ENCODE measurements at regions not wholly inside any gene's neighbourhood (a gene's known extent, or its start where the extent isn't known, plus 50 kb on each side); places are given as distances from the start of the nearest gene placed in this dataset.
"Not testable (repeated sequence)": the region's sequence is repeated elsewhere in the genome, so short reads cannot be mapped to it uniquely, and the experiment has no call there.

- no peak for DNase-seq
Measured at GRCh38 chr5:105218018-105218417, 1655.4 kb upstream of the NUDT12 start.

DNA sequence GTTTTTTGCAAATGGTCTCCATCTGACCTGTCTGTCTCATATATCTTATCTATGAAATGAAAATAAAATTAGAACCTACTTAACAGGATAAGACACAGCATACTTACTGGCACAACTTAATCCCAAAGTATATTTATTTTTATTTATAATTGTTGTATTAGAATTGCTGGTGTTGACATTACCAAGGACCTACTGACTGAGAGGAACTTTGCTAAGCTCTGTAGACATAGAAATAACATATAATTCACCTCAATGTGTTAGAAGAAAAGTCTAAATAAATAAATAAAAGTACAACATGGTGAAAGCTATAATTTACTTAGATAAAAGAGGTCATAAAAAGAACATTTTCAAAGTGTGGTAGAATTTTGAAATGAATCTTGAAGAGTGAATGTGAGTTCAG is 1650.5 kb upstream of the NUDT12 start:
- no peak for DNase-seq

DNA sequence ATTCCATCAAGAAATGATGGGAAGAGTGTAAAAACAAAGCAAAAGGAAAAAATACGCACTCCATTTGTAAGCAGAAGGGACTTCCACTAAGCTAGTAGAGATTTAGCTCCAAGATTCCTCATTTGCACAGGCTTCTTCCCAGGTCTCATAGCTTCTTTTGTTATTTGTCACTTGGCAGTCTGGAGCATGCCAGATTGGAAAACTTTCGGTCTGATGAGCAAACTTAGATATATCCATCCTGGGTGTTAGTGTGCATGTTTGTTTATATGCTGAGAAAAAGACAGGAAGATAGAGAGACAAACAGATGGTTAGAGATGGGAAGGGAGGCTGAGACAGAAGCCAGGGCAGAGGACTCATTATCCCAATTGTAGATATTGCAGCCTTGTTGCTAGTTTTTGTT is 1644.5 kb upstream of the NUDT12 start:
- no peak for DNase-seq

- no peak for DNase-seq
Measured at GRCh38 chr5:105197531-105197930, 1634.9 kb upstream of the NUDT12 start.

DNA sequence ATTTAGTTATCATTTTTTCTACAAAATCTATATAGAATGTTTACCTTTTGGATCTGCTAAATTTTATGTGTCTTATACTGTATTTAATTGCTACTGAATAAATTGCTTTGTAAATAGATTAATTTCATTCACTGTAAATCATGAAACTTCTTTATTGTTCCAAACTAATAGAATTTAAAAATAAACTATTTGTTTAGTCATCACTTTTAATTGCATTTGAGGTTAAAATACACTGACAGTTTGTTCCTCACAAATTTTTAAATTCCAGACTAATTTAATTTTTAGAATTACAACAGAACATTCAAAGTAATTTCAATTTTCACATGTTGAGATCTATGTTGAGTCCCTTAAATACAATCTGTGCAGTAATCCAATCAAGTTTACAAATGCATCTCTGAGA is 1633.2 kb upstream of the NUDT12 start:
- DNase-seq = no peak

DNA sequence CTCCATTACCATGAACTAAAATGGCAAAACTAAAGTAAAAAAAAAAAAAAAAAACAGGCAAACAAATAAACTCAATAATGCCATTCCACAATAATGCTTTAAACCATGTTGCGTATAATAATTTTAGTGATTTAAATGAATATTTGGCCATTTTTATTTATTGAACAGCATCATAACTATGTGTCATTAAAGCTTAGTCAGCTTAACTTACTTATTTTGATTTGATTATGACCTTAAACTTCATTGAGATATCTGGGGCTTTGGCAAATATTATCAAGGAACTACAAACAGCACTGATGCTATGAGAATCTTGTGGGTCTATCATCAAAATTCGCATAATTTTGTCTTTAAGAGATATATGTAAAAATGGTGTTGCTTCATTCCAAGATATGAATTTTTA is 1610.3 kb upstream of the NUDT12 start:
- no peak for DNase-seq

DNA sequence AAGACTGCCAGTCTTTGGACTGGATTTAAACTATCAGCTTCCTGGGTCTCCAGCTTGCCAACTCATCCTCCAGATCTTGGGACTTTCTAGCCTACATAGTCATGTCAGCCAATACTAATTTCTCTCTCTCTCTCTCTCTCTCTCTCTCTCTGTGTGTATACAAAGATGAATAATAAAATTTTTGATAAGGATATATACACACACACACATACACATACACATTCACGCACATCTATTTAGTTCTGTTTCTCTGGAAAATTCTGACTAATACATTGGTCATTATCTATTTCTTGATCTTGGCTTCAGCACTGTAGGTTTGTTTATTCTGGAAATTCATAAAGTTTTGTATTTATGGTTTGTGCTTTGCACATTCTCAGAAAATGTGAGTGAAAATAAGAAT is 1606.2 kb upstream of the NUDT12 start:
- no peak for DNase-seq

GRCh38 chr5:105167092-105167491 is 1604.5 kb upstream of the NUDT12 start:
- no peak for DNase-seq

DNA sequence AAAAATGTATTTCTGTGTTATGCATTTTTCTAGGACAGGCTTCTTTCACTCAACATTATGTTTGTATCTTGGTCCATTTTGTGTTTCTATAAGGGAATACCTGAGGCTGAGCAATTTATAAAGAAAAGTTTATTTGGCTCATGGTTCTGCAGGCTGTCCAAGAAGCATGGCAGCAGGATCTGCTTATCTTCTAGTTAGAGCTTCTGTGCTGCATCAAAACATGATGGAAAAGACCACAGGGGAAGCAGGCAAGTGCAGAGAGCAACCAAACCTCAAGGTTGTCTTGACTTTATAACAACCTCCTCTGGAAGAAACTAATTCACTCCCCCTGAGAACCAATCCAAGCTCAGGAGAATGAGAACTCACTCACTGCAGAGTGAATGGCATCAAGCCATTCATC is 1601.0 kb upstream of the NUDT12 start:
- DNase-seq = no peak

DNA sequence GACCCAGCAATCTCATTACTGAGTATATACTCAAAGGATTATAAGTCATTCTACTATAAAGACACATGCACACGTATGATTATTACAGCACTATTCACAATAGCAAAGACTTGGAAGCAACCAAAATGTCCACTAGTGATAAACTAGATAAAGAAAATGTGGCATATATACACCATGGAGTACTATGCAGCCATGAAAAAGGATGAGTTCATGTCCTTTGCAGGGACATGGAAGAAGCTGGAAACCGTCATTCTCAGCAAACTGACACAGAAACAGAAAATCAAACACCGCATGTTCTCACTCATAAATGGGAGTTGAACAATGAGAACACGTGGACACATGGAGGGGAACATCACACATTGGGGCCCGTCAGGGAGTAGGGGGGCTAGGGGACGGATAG is 1600.0 kb upstream of the NUDT12 start:
- DNase-seq = not testable (repeated sequence)

- DNase-seq = no peak
Measured at GRCh38 chr5:105158526-105158925, 1595.9 kb upstream of the NUDT12 start.

DNA sequence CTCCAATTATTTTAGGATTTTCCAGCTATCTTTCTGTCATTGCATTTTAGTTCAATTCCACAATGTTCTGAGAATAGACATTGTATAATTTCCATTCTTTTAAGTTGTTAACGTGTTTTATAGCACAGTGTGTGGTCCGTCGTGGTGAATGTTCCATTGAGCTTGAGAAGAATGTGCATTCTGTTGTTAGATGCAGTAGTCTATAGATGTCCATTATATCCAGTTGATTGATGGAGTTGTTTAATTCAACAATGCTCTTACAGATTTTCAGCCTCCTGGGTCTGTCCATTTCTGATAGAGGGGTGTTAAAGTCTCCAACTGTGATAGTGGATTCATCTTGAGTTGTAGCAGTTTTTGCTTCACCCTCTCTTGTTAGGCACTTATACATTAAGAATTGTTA is 1587.7 kb upstream of the NUDT12 start:
- no peak for DNase-seq

DNA sequence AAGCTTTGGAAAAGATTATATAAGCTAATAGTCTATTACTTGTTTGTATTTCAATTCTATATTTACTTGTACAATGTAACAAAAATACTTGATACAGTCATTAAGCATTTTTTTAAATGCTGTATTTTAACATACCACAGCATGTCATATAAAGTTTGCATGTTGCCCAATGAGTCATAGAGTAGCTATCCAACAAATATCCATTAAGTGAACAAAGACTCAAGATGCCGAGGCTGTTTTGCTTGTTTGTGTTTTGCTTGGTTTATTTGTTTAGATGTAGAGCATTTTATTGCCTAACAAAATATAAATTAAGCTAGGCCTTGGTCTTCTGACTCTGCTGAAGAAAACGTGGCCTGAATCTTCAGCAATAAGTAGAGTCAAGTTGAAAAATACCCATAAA is 1584.3 kb upstream of the NUDT12 start:
- DNase-seq = no peak

DNA sequence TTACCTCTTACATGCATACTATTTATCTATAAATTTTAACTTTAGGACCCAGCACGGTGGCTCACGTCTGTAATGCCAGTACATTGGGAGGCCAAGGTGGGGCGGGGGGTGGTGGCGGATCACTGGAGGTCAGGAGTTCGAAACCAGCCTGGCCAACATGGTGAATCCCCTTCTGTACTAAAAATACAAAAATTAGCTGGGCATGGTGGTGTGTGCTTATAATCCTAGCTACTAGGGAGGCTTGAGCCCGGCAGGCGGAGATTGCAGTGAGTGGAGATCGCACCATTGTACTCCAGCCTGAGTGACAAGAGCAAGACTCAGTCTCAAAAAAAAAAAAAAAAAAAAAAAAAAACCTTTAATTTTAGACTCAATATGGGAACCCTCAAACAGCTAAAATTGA is 1582.6 kb upstream of the NUDT12 start:
- no peak for DNase-seq

- DNase-seq = no peak
Measured at GRCh38 chr5:105134328-105134727, 1571.7 kb upstream of the NUDT12 start.

GRCh38 chr5:105133087-105133486 is 1570.5 kb upstream of the NUDT12 start:
- DNase-seq = no peak

DNA sequence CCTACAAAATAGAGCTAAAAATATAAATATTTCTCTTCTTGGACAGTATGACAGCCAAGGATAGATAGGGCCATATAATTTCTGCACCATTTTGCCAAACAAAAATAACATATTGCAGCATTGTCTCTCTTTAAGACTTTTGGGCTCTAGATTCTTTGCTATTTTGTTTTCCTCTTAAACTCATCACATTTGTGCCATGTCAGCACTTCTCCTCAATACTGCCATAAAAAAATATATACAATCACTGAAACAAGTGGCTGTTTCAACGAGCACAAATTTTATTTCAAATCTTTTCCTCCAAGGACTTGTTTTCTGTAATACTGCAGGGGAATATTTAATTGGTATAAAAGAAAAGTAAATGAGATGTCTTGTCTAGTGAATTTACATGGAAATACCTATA is 1570.0 kb upstream of the NUDT12 start:
- no peak for DNase-seq

- DNase-seq = no peak
Measured at GRCh38 chr5:105131045-105131444, 1568.5 kb upstream of the NUDT12 start.

- no peak for DNase-seq
Measured at GRCh38 chr5:105101577-105101976, 1539.0 kb upstream of the NUDT12 start.

DNA sequence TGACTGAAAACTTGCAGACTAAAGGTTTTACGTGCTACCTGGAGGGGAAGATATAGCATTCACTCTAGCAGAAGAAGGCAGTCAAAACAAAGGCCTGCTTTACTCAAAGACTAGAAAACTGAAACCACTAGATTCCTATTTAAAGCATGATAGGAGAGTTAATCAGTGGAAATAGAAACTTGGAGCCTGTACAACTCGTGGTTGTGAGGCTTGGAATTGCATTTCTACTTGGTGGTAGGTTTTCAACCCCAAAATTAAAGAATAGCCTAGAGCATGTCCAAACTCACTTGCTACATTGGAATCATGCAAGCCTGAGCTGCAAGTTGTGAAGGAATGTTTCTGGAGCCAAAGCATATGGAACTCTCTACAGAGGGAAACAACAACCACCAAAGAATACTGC is 1526.4 kb upstream of the NUDT12 start:
- DNase-seq = no peak

GRCh38 chr5:105088102-105088501 is 1525.5 kb upstream of the NUDT12 start:
- DNase-seq = no peak

GRCh38 chr5:105057893-105058292 is 1495.3 kb upstream of the NUDT12 start:
- no peak for DNase-seq

DNA sequence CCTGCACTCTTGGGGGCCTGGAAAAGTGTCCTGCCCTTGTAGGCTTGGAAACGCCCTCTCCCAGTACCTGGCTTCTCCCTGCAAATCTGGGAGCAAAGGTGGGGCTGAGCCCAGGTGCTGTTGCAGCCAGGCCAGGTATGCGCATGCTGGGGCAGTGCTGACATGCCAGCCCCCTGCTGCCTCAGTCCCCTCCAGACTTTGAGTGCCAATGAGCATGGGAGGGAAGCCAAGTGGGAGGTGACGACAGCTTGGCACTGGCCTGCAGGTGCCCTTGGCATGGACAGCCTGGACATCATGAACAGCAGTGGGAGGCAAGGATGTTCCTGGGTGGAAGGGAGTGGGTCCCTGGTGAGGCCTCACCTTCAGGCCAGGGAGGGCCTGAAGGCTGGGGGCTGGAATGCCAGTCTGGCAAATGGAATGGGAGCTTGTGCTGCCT is 1494.4 kb upstream of the NUDT12 start:
- DNase-seq = no peak

GRCh38 chr5:105054406-105054805 is 1491.8 kb upstream of the NUDT12 start:
- DNase-seq = no peak

DNA sequence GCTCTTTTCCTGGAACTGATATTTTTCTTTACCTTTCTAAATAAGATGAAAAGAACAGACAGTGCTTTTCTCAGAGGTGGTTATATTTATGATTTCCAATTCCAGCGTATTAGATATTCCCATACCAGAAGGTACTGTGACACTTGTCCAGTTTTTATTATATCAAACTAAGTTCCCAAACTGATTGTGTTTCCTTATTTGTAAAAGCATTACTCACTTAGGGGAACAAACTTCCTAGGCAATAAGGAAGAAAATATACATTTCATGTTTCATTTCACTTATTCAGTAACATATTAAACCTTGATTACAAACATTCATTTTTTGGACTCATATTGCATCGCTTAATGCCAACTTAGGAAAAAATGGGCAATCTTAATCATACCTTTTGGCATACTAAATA is 1480.0 kb upstream of the NUDT12 start:
- DNase-seq = no peak

GRCh38 chr5:105036814-105037213 is 1474.2 kb upstream of the NUDT12 start:
- DNase-seq = not testable (repeated sequence)
